Inferior parietal cortex (tissue), 1 donor: ENCODE measurements at regions not wholly inside any gene's neighbourhood (a gene's known extent, or its start where the extent isn't known, plus 50 kb on each side); places are given as distances from the start of the nearest gene placed in this dataset.

Experiments used
- DNase-seq: peaks from one replicate; pipeline ENCODE4 v3.0.0-alpha.2; 2016; ENCODE audit errors: extremely low spot score

DNA sequence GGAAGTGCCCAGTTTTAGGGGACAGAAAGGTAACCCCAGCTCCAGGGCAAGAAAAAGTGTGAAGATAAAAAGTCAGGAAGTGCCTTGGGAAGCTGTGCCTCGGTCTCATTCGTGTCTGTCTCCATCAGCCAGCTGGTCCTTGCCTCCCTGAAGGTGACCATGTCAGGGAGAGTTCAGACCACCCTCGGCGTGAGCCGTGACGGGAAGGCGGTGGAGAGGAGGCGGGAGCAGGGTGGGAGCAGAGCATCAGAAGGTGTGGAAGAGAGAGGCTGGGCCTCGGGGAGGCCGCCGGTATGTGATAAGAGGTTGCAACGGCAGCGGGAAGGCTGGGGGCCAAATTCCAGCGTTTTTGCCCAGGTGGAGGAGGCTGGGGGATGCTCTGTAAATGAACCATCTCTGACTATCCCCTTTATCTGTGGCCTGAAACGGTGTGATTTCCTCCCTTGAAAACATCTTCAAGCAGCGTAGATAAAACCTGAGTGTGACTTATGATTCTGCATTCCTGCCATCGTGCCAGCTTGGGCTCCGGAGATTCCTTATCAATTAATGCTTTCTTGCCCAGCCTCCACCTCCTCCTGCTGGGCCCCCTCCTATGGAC is 251.8 kb downstream of the IRF8 start:
- DNase-seq, result no peak

DNA sequence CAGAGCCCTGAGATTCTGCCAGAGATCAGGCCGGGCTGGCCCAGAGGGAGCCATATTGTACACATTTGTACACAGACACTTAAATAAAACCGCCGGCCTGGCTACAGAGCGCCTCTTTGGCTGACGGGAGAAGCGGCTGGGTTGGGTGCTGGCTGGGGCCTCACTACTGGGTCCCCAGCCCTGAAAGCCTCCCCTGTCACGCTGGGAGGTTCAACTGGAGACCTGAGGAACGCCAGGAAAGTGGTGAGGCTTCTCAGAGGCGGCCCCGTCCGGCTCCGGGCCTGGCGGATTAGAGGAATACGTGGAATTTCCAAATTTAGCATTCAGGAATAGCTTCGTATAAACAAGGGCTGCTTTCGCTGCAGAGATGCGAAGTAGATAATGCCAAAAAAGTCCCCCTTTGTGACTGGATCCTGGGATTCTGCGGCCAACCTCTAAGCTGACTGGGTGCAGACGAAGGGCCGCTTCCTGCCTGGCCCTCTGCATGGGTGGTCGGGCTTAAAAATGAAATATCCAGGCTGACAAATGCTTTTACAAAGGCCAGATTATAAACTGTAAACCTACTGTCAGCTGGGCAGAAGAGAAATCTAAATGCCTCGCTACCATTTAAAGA is 252.4 kb downstream of the IRF8 start:
- DNase-seq, result no peak

GRCh38 chr16:86156155-86156554 is 257.2 kb downstream of the IRF8 start:
- no peak for DNase-seq

GRCh38 chr16:86157616-86158247 is 258.8 kb downstream of the IRF8 start:
- no peak for DNase-seq

DNA sequence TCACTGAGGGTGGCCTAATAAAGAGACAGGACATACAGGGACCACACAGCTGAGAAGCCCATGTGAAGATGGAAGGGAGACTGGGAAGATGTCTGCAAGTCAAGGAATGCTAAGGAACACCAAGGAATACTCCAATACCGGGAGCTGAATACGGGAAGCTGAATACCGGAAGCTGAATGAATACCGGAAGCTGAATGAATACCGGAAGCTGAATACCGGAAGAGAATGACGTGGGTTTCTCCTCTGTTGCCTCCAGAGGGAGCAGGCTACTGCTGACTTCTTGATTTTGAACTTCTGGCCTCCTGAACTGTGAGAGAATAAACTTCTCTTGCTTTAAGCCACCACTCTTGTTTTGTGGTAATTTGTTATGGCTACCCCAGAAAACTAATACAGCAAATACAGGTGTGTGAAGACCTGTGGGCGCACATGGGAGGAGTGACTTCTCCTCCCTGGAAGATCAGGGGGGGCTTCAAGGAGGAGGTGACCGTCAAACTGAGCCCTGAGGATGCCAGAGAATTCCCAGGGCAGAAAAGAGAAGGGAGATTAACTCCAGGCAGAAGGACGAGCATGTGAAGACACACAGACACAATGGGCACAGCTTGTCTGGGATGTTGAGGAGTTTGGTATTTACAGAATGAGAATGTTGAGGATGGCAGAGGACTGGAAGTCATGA is 259.9 kb downstream of the IRF8 start:
- no peak for DNase-seq

DNA sequence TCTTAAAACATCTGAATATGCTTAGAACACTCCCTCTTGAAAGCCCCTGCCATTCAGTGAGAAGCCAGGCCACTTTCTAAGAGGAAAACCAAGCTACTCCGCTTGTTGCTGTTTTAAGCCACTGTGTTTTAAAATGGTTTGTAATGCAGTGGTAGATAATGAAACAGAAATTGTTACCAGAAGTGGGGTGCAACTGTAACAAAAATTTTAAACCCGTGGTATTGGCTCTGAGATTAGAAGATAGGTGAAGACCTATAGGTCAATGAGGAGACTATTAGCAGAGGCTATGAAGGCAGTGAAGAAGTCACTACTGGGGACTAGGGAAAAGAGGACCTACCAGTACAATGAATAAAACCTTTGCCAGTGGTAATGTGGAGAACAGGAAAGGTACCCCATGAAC is 266.5 kb downstream of the IRF8 start:
- no peak for DNase-seq

DNA sequence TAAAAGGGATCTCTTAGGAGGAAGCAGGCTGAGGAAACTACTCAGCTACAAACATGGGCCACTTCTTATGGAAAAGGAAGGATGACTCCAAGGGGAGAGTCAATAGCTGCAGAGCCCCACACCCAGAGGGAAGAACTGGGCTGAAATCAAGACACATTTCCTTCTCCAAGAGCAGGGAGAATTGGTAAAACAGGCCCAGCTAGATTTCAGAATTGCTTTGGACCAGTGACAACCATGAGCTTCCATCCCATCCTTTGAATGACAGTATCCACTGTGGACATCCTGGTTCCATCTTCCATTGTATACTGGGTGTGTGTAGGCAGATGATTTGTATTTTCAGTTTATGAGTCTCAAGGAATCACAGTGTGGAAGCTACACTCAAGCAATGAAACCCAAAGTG is 267.5 kb downstream of the IRF8 start:
- DNase-seq, result no peak

DNA sequence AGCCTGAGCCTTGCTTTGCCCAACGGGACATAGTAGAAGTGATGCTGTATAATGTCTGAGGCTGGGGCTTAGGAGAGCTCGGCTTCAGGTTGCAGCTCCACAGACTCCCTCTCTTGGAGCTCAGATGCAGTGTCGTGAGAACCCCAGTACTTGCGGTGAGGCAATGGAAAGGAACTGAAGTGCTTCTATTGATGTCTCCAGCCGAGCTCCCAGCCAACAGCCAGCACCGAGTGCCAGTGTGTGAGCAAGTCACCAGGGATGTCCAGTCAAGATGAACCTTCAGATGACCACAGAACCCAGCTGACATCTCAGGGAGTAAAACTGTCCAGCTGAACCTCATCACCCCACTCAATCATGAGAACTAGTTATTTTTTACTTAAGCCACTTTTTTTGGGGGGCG is 268.1 kb downstream of the IRF8 start:
- no peak for DNase-seq

- no peak for DNase-seq
Measured at GRCh38 chr16:86170720-86171119, 271.8 kb downstream of the IRF8 start.

- DNase-seq, result no peak
Measured at GRCh38 chr16:86171329-86171728, 272.4 kb downstream of the IRF8 start.

DNA sequence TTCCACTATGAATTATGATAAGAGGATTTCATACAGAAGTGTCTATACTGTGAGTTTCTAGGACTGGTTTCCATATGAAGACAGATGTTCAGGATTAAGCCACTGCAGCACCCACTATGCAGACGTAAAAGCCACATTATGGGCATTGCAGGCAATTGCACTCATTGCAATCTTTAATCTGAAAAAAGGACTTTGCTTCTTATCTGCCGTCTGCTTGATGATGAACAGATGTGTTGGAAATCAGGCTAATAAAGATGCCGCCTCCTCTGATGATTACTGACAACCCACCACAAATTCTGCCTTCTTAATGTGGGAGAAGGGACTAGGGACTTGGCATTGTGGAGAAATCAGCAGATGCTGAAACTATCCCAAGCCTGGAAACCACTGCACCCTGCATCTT is 276.9 kb downstream of the IRF8 start:
- DNase-seq, result no peak

DNA sequence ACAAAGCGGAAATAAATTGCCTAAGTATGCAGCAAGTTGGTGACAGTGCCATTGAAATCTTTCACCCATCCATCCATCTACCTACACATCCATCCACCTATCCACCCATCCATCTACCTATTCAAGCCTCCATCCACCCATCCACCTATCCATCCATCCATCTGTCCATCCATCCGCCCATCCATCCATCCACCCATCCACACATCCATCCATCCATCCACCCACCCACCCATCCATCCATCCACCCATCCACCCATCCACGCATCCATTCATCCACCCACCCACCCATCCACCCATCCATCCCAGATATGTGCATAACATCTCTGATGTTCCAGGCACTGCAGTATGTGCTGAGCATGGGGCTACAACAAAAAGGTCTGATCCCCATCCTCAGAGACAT is 277.5 kb downstream of the IRF8 start:
- no peak for DNase-seq

GRCh38 chr16:86180244-86180643 is 281.3 kb downstream of the IRF8 start:
- DNase-seq, result no peak

DNA sequence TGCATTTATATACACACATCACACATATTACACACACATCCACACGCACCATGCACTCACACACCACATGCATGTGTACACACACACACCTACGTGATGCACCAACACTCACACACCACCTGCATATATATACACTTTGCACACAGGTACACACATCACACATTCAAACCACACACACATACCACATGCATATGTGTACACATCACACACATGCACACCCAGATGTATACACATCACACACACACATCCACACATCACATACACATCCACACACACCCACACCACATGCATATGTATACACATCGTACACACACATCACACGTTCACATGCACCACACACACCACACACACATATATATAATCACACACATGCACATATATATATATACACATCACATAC is 281.8 kb downstream of the IRF8 start:
- DNase-seq, result no peak

DNA sequence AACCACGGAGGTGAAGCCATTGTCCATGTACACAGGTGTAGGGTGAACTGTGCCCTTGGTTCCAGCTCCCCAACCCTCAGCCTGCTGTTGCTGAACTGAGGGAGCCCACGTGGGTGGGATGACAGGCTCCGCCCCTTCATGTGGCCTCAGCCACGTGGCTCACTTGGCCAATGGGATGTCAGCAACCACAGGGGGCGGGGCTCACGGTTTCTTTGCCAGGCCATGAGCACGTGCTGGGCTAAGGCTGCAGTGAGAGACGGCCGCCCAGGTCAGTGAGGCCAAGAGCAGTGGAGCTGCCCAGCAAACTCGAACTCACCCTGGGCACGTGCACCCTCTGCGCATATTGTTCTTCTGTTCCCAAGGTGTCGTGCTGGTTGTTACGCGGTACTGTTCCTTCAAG is 282.6 kb downstream of the IRF8 start:
- no peak for DNase-seq

DNA sequence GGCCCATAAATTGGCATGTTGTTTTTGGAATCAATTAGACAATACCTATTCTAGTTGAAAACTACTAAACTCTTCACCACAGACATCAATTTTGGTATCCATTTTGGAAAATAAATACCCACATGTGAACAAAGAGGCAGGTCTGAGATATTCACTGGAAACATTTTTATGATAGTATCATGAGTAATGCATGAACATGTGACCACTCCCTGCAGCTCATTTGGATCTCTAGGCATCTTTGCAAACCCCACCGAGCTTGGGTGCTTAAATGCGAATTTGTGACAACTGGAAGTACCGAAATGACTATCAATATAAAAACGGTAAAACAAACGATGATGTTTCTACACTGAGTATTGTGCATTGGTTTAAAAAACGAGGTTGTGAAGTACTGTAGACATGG is 285.2 kb downstream of the IRF8 start:
- DNase-seq, result no peak

- no peak for DNase-seq
Measured at GRCh38 chr16:86185089-86185488, 286.1 kb downstream of the IRF8 start.

- no peak for DNase-seq
Measured at GRCh38 chr16:86186313-86186712, 287.4 kb downstream of the IRF8 start.

DNA sequence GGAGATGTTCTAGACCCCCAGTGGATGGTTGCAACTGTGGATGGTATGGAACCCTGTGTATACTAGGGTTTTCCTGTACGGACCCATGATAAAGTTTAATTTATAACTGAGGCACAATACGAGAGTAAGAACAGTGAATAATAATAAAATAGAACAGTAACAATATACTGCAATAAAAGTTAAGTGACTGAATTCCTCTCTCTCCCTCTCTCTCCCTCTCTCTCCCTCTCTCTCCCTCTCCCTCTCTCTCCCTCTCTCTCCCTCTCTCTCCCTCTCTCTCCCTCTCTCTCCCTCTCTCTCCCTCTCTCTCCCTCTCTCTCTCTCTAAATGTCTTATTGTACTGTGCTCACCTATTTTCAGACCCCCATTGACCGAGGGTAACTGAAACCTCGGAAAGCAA is 291.0 kb downstream of the IRF8 start:
- no peak for DNase-seq

- no peak for DNase-seq
Measured at GRCh38 chr16:86191663-86192062, 292.7 kb downstream of the IRF8 start.

GRCh38 chr16:86193528-86194193 is 294.7 kb downstream of the IRF8 start:
- no peak for DNase-seq

GRCh38 chr16:86195863-86196630 is 297.1 kb downstream of the IRF8 start:
- no peak for DNase-seq
